G401.6 (cell line): ENCODE measurements at regions not wholly inside any gene's neighbourhood (a gene's known extent, or its start where the extent isn't known, plus 50 kb on each side); places are given as distances from the start of the nearest gene placed in this dataset.

Source experiments
- FAIRE-seq: peaks from 2 replicates; lab custom pipeline; 2012; peaks lifted over from hg19 to GRCh38; lab: Jason Lieb, UNC

DNA sequence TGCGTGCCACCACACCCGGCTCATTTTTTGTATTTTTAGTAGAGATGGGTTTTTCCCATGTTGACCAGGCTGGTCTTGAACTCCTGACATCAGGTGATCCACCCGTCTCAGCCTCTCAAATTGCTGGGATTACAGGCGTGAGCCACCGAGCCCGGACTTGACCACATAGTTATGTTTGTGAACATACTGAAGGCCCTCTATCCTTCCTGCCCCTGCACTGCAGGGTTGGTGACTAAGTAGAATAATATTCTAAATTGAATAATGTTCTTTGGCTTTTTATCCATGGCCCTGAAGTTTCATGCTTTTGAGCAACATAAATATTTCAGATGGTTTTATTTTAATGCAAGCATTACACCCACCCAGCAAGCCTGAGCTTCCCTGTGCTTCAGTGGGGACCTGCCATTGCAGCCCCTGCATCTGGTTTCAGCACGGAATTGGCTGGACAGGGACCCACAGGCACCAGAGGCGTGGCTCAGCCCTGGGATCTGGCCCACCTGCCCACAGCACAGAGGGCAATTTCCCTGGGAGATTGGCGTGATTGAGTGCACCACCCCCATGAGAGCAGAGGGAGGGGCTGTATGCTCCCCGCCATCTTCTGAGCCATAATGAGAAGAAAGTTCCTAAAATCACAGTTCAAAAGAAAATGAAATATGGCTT is 460.5 kb downstream of the BRD1 start:
- FAIRE-seq, result peak; percentile 94

GRCh38 chr22:49366437-49366836 is 461.2 kb downstream of the BRD1 start:
- no peak for FAIRE-seq

- FAIRE-seq, result no peak
Observed at GRCh38 chr22:49365910-49366309, 461.8 kb downstream of the BRD1 start.

- no peak for FAIRE-seq
Observed at GRCh38 chr22:49365191-49365837, 462.4 kb downstream of the BRD1 start.

DNA sequence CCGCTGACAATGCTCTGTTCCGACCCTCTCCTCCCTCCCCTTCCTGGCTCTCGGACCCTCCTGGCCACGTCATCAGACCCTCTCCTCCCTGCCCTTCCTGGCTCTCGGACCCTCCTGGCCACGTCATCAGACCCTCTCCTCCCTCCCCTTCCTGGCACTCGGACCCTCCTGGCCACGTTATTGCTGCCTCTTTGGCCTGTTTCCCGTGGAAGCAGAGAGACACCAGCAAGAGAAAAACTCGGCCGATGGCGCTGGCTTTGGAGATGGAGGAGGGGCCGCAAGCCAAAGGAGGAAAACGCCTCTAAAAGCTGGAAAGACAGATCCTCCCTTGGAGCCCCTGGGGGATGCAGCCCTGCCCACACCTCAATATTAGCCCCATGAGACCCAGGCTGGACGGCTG is 463.3 kb downstream of the BRD1 start:
- no peak for FAIRE-seq

DNA sequence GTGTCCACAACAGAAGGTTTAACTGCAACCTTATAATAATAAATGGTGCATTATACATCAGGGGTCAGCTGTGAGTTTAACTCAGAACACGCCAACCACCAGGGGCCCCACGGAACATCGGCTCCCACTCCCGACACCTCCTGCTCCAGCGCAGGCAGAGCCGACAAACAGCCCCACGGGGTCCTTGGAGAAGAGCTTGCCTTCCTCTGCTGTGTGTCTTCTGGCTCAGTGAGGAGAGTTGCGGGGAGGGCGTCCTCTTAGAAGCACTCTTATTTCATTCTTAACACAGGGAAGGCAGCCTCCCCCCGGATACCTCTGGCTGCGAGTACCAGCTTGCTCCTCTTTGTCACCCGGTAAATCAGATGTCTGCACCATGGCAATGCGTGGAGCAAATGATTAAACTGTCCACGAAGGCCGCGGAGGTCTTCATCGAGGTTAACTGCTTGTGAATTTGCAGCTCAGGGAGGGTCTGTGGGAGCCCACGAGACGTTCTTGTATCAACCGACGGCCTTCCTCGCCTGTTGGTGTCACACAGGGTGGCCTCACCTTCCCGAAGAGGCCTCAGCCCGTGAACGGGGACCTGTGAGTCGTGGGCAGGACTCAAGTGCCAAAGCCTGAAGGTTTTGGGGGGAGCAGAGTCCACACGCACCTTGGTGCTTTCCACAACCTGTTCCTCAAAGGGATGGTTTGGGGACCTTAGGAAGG is 464.0 kb downstream of the BRD1 start:
- no peak for FAIRE-seq

DNA sequence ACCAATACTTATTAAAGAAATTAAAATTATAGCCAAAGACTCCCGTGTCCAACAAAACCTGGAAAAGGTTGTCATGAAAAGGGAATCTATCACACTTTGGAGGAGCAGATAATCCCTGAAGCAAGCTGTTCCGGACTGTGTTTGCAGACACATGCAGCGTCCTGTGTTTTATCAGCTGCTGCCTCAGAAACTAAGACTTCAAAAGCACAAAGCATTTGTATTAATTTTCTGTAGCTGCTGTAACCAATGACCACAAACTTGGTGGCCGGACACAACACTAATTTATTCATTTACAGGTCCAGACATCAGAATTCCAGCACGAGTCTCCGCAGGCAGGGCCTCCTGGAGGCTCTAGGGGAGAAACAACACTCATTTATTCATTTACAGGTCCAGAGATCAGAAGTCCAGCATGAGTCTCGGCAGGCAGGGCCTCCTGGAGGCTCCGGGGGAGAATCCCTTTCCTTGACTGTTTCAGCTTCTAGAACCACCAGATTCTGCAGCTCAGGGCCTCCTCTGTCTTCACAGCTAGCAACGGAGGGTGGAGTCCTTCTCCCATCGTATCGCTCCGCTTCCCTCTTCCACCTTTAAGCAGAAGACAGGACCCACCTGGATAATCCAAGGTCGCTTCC is 465.3 kb downstream of the BRD1 start:
- FAIRE-seq, result peak; percentile 95

DNA sequence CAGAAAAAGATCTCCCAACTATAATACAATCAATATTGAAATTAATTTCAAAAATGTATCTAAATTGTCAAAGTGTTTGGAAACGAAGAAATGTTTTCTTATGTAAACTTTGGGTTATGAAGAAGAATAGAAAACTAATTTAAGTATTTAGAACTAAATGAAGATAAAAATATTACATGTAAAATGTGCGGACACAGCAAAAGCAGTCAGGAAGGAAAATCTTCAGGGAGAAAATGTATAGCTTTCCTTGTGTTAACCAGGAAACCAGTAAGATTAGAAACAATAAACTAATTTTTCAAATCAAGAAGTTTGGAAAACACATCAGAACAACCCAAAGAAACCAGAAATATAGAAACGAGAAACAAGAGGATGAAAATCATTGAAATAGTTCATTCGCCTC is 466.5 kb downstream of the BRD1 start:
- no peak for FAIRE-seq

GRCh38 chr22:49360746-49361145 is 466.9 kb downstream of the BRD1 start:
- FAIRE-seq, result no peak

- FAIRE-seq, result no peak
Observed at GRCh38 chr22:49359076-49359475, 468.6 kb downstream of the BRD1 start.

- FAIRE-seq, result peak; percentile 93
Observed at GRCh38 chr22:49357661-49358440, 469.8 kb downstream of the BRD1 start.

- no peak for FAIRE-seq
Observed at GRCh38 chr22:49356428-49356827, 471.2 kb downstream of the BRD1 start.

DNA sequence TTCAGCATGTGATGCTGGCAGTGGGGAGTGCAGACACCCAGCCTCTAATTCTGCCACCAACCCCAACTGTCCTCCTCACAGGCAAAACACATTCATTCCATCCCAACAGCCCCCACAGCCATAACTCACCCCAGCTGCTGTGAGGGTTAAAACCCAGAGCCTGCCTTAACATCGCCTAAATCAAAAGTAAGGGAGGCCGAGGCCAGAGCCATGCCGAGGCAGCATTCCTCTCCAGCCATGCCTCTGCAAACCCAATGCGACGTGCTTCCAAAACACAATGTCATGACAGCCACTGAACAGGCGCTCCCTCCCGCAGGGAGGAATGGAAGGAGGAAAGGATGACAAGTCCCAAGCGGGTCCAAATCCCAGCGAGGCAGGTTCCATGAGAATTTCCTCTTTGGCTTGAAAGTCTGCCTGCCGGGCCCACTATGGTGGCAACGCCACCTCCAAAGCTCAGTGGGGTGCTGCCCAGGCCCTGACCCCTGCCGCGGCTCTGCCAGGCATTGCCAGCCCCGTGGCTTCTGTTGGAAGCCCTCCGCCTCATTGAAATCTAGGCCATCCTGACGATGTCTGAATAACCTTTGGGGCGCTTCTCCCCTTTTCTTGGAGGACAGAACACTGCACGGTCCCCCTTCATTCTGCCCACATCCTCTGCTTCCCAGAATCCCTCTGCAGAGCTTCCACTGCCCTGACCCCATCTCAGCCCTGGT is 472.3 kb downstream of the BRD1 start:
- FAIRE-seq, result no peak

GRCh38 chr22:49354516-49355210 is 473.0 kb downstream of the BRD1 start:
- FAIRE-seq, result peak; percentile 100

DNA sequence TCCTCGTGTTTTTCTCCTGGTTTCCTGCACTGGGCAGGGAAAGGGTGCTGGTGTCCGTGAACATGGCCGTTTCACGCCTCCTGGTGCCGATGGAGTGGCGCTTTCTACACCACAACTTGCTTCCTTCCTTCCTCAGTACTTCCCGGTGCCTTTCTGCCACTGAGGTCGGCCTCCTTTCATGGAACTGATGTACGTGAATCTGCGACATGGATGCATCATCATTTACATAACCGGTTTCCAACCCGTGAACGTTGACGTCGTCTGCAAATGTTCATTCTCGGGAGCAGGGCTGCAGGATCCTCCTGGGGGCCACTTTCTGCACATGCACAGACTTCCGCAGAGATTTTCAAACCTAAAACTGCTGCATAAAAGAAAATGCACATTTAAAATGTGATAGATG is 474.4 kb downstream of the BRD1 start:
- FAIRE-seq, result no peak

DNA sequence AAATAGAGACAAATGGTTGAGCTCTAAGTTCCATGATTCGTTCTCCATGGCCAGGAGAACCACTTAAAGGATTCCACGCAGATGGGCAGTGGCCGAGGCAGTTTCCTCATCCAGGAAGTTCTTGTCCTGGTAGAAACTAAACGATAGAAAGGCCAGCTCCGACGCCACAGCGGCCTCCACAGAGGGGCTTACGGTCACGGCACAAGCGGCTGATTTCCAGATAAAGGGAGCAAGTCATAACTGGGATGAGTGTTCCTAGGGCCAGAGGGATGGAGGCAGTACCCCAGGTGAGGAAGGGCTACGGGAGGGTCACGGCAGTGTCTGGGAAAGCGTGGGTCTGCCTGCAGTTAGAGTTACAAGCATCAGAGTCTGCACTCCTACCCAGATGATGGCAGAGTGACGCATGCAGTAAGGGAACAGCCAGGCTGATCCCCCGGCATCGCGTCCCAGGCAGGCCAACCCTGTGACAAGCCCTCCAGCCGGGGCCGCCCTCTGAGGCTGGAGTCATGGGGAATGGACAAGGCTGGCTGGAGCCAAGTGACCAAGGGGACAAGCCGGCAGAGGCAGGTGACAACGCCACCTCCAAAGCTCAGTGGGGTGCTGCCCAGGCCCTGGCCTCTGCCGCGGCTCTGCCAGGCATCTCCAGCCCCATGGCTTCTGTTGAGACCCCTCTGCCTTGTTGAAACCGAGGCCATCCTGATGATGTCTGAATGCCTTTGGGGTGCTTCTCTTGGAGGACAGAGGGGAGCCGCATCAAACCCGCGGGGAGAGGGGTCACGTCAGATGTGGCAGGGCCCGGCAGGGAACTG is 475.1 kb downstream of the BRD1 start:
- FAIRE-seq, result no peak

- FAIRE-seq, result no peak
Observed at GRCh38 chr22:49351761-49352227, 475.9 kb downstream of the BRD1 start.

DNA sequence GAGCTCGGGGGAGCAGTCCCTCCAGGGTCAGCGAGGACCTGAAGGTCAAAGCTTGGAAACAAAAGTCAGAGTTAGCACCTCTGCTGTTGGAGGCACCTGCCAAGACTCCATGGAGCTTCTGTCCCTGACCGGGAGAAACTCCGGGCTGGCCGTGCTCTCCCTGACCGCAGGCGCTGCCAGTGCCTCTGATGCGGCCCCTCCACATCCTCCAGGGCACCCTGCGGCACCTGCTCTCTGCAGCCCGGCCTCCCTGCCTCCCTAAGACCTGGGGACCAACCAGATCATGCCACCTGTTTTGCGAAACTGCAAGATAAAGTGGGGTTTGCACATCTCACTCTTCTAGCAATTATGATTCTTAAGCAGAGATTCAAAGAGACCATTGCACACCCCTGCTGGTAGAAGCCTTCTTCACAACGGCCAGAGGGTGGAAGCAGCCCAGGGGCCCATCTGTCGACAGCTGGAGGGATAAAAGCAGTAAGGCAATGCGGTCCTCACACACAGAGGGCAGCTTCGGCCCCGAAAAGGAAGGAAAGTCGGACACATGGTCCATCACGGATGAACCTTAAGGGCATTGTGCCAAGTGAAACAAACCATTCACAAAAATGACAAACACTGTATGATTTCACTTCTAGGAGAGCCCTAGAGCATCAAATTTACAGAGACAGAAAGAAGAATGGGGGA is 477.1 kb downstream of the BRD1 start:
- no peak for FAIRE-seq

- FAIRE-seq, result no peak
Observed at GRCh38 chr22:49349841-49350381, 477.8 kb downstream of the BRD1 start.
